ENCODE measurements at regions not wholly inside any gene's neighbourhood (a gene's known extent, or its start where the extent isn't known, plus 50 kb on each side); places are given as distances from the start of the nearest gene placed in this dataset.

DNA sequence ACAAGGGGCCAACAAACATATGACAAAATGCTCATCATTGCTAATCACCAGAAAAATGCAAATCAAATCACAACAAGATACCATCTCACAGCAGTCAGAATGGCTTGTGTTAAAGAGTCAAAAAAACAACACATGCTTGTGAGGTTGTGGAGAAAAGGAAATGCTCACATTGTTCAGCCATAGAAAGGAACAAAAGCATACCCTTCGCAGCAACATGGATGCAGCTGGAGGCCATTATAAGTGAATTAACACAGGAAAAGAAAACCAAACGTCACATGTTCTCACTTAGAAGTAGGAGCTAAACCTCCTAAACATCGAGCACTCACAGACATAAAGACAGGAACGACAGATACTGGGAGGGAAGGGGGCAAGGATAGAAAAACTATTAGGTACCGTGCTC, 678.4 kb upstream of the GRM7 start:
- Mint-ChIP-seq H3K4me3 (no peak overlapping the region), H3K27me3 (no peaks in the 10 kb centered on the region), H3K36me3 (ENCODE audit: low read depth) (no peaks in the 10 kb centered on the region), H3K9me3 (peaks cover 10% of the 10 kb centered on the region), H3K27ac (no peak overlapping the region), H3K4me1 (ENCODE audit: low read depth) (no peaks in the 10 kb centered on the region)
- intact Hi-C loops (cut with micrococcal nuclease): no loop called here

DNA sequence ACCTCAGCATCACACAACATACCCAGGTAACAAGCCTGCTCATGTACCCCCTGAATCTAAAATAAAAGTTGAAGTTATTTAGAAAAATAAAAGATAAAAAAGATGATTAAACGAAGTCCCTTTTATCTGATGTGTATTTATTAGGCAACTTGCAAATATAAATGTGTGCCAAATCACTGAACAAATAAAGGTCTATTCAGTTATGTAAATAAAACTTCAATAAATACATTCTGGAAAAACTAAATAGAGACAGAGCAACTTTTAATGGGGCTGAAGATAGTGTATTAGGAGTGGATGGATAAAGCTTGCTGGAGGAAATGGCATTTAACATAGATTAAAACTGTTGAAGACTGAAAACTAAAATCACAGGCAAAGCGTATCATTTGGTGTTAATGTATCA, 678.0 kb upstream of the GRM7 start:
- Mint-ChIP-seq H3K36me3 (ENCODE audit: low read depth) (no peaks in the 10 kb centered on the region), H3K9me3 (peaks cover 10% of the 10 kb centered on the region), H3K4me1 (ENCODE audit: low read depth) (no peaks in the 10 kb centered on the region), H3K27me3 (no peaks in the 10 kb centered on the region), H3K27ac (no peak overlapping the region), H3K4me3 (no peak overlapping the region)
- intact Hi-C loops (cut with micrococcal nuclease): no loop called here

DNA sequence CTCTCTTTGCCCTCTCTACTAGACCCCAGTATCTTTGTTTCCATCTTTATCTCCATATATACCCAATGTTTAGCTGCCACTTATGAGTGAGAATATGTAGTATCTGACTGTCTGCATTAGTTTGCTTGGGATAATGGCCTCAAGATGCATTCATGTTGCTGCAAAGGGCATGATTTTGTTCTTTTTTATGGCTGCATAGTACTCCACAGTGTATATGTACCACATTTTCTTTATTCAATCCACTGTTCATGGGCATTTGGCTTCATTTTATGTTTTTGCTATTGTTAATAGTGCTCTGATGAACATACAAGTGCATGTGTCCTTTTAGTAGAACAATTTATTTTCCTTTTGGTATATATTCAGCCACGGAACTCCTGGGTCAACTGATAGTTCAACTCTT, 671.5 kb upstream of the GRM7 start:
- Mint-ChIP-seq H3K27ac (no peak overlapping the region), H3K4me3 (no peak overlapping the region), H3K4me1 (ENCODE audit: low read depth) (no peaks in the 10 kb centered on the region), H3K36me3 (ENCODE audit: low read depth) (no peaks in the 10 kb centered on the region), H3K27me3 (no peaks in the 10 kb centered on the region), H3K9me3 (no peaks in the 10 kb centered on the region)
- intact Hi-C loops (cut with micrococcal nuclease): no loop called here

DNA sequence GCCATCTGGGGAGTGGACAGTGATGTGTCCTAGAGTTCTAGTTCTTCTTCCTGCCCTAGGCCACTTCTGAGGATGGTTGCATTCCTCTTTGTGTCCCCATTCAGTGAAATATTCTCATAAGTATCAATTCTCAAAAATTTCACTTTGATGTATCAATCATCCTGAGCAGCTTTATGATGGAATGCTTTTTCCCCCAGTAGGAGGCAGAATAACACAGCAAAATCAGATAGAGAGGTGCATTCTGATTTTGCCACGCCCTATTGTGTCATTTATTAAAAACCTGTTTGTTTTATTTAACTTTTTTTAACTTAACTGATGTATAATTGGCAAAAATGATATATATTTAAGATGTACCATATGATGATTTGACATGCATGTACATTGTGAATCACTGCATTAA, 656.0 kb upstream of the GRM7 start:
- no peaks in the 10 kb centered on the region for H3K36me3 Mint-ChIP-seq (ENCODE audit: low read depth)
- H3K9me3 Mint-ChIP-seq: no peaks in the 10 kb centered on the region
- intact Hi-C loops (cut with micrococcal nuclease): no loop called here
- no peaks in the 10 kb centered on the region for H3K4me1 Mint-ChIP-seq (ENCODE audit: low read depth)
- H3K27me3 Mint-ChIP-seq: no peaks in the 10 kb centered on the region
- H3K4me3 Mint-ChIP-seq: no peak overlapping the region
- no peak overlapping the region for H3K27ac Mint-ChIP-seq

DNA sequence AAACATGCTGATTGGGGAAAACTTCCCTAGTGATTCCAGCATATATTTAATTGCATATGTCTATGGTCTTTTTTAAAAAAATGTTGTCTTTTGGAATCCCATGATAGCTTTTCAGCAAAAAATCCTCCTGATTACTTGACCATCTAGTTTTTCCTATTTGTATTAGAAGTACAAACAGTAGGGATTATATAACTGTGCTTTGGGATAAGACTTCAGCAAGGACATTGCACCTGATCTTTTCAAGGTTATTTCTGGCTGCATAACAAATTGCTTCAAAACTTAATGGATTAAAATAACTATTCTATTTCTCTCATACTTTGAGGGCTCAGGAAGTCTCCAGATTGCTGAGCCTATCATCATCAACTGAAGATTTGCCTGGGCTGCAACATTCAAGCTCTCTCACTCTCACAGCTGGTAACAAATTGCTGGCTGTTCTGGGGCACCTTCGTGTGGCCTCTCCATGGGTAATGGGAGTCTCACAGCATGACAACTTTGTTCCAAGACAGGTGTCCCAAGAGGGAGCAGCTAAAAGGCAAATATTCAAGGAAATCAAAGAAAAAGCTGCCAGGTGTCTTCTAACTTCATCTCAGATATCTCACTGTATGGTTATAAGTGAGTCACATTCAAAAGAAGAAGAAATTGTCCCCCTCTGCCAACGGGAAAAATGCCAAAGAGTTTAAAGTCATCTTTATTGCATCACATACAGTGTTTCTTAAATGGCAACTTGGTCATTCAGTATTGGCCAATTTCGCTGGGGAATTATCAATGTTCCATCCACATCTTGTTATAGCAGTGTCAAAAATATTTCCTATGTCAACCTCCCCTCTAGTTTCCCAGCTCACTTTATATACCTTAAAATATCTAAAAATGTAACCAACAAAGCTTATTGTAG, 644.5 kb upstream of the GRM7 start:
- H3K4me1 Mint-ChIP-seq (ENCODE audit: low read depth): peaks cover 20% of the 10 kb centered on the region
- no peak overlapping the region for H3K27ac Mint-ChIP-seq
- H3K9me3 Mint-ChIP-seq: no peaks in the 10 kb centered on the region
- no peak overlapping the region for H3K4me3 Mint-ChIP-seq
- intact Hi-C loops (cut with micrococcal nuclease): no loop called here
- no peaks in the 10 kb centered on the region for H3K27me3 Mint-ChIP-seq
- H3K36me3 Mint-ChIP-seq (ENCODE audit: low read depth): no peaks in the 10 kb centered on the region

DNA sequence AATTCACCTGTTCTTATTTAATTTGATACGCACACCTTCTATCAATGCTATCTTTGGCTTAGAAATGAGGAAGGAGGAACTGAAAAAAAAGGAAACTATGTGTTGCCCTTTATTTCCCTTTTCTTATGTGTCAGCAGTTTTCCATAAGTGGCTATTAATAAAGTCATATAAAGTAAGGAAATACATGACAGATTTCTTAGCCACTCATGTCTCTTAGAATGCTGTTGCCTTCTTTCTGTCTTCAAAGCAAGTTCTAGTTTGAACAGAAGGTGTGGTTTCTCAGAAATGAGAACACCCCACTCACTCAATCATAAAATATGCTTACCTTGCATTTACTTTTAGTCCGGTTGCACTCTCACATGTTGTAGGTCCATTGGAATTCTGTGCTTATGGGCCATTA, 640.5 kb upstream of the GRM7 start:
- intact Hi-C loops (cut with micrococcal nuclease): no loop called here
- H3K27ac Mint-ChIP-seq: no peak overlapping the region
- peaks cover 26% of the 10 kb centered on the region for H3K4me1 Mint-ChIP-seq (ENCODE audit: low read depth)
- H3K27me3 Mint-ChIP-seq: no peaks in the 10 kb centered on the region
- no peaks in the 10 kb centered on the region for H3K9me3 Mint-ChIP-seq
- H3K4me3 Mint-ChIP-seq: no peak overlapping the region
- H3K36me3 Mint-ChIP-seq (ENCODE audit: low read depth): no peaks in the 10 kb centered on the region

DNA sequence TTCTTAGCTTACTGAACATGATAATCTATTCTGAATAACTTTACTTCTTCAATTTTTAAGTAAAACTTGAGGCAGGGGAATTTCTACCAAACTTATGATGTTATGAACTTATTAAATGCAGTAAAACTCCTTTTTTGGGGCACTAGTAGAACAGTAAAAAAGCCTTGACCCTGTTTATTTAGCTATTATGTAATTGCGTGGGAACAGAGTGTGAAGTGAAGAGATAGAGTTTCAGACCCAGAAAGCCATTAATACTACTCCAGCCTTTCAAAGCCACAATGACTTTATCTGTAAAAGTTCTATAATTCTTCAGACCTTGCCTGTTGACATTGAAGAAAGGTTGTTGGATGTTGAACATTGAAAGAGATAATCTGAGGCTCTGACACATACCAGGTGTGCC, 638.8 kb upstream of the GRM7 start:
- Mint-ChIP-seq H3K36me3 (ENCODE audit: low read depth) (no peaks in the 10 kb centered on the region), H3K4me1 (ENCODE audit: low read depth) (peaks cover 21% of the 10 kb centered on the region), H3K9me3 (no peaks in the 10 kb centered on the region), H3K4me3 (no peak overlapping the region), H3K27ac (no peak overlapping the region), H3K27me3 (no peaks in the 10 kb centered on the region)
- intact Hi-C loops (cut with micrococcal nuclease): no loop called here

DNA sequence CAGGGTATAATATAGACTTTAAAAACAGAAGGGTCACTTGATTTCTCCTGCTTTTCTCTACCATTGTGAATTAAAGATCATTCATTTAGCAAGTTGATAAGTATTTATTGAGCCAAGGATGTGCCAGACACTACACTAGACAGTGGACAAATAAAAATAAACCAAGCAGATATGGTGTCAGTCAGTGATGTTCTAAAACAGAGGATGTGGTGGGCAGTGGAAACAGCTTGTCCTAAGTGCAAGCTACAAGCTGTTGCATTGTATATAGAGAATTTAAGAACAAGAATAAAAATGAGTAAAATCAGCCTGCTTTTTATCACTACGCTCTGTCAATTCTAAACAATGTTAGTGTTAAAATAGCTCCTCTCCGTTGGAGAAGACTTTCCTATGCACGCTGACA, 637.3 kb upstream of the GRM7 start:
- peaks cover 15% of the 10 kb centered on the region for H3K4me1 Mint-ChIP-seq (ENCODE audit: low read depth)
- H3K9me3 Mint-ChIP-seq: no peaks in the 10 kb centered on the region
- H3K27me3 Mint-ChIP-seq: no peaks in the 10 kb centered on the region
- H3K4me3 Mint-ChIP-seq: no peak overlapping the region
- H3K36me3 Mint-ChIP-seq (ENCODE audit: low read depth): no peaks in the 10 kb centered on the region
- intact Hi-C loops (cut with micrococcal nuclease): no loop called here
- H3K27ac Mint-ChIP-seq: no peak overlapping the region

DNA sequence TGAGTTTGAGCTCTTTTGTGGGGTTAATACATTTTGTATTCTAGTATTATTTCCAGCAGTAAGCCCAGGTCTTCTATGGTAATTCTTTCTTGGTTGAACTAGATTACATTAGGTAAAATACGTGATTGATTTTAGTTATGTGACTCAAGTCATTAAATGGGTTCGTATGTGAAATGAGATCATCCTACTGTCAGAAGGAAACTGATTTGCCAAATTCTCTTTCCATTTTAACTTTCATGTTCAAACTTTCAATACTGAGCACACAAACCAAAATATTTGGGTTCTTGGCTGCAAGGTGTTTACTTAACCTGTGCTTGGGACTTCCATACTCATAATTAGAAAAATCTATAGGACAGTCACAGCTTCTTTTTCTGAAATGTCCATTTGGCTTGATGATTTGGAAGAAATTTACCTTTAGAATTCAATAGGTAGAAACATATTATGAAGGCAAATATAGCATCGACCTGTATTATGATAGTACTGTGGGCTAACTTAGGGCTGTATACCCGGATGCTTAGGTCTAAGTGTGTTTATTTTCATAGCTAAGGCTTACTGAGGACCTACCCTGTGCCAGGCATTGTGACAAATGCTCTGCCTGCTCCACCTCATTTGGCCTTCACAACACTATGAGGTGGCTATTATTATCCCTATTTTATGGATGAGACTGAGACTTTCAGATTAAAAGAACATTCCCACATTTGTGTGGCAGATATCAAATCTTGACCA, 631.8 kb upstream of the GRM7 start:
- Mint-ChIP-seq H3K27ac (no peak overlapping the region), H3K4me1 (ENCODE audit: low read depth) (no peaks in the 10 kb centered on the region), H3K4me3 (no peak overlapping the region), H3K9me3 (peaks cover 22% of the 10 kb centered on the region), H3K27me3 (no peaks in the 10 kb centered on the region), H3K36me3 (ENCODE audit: low read depth) (no peaks in the 10 kb centered on the region)
- intact Hi-C loops (cut with micrococcal nuclease): no loop called here

DNA sequence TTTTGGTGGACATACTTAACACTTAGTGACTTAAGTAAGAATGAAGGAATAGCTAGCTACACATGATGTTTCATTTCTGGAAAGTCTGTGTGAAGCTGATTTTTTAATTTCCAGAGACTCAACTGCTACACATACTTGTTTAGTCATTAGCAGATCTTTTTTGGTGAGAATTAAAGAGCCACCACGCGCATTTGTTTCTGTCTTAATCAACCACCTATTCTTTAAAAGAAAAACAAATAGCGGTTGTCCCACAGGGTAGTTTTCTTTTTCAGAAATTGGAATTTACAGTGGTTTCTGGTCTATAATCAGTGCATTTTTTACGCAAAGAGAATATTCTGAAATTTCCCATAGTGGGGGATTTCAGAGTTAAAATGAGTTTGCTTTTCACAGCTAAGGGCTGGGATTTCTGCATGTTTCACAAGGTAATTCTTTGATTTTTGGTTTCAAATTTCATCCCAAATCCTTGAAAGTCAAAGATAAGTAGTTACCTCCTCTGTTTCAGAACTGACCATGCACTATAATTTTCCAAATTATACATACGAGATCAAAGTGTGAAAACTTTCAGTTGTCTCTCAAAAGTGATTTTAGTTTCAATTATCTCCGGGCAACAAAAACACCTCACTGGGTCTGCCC, 631.0 kb upstream of the GRM7 start:
- H3K36me3 Mint-ChIP-seq (ENCODE audit: low read depth): no peaks in the 10 kb centered on the region

DNA sequence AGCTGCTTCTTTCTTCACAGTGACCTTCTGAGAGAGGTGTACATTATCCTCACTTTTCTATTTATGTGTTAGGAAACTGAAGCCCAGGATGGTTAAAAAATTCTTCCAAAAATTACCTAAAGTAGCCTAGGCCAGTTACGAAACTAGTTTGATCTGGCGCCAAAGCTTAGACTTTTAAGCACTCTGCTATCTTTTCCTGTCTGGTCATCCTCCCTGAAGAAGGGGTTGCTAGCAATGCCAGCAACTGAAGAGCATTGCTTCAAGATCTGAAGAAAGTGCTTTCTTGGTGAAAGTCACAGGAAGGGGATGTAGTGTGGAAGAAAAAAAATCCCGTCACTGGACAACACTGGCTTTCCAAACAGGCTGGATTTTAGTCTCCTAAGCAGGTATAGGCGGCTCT, 618.8 kb upstream of the GRM7 start:
- no peaks in the 10 kb centered on the region for H3K27me3 Mint-ChIP-seq
- peaks cover 14% of the 10 kb centered on the region for H3K9me3 Mint-ChIP-seq
- intact Hi-C loops (cut with micrococcal nuclease): no loop called here
- no peak overlapping the region for H3K27ac Mint-ChIP-seq
- no peak overlapping the region for H3K4me3 Mint-ChIP-seq
- no peaks in the 10 kb centered on the region for H3K36me3 Mint-ChIP-seq (ENCODE audit: low read depth)
- H3K4me1 Mint-ChIP-seq (ENCODE audit: low read depth): no peaks in the 10 kb centered on the region

More for the DNA sequence above, 631.0 kb upstream of the GRM7 start:
- H3K27me3 Mint-ChIP-seq: no peaks in the 10 kb centered on the region
- H3K9me3 Mint-ChIP-seq: peaks cover 22% of the 10 kb centered on the region
- H3K4me1 Mint-ChIP-seq (ENCODE audit: low read depth): no peaks in the 10 kb centered on the region
- intact Hi-C loops (cut with micrococcal nuclease): no loop called here
- no peak overlapping the region for H3K4me3 Mint-ChIP-seq
- no peak overlapping the region for H3K27ac Mint-ChIP-seq

DNA sequence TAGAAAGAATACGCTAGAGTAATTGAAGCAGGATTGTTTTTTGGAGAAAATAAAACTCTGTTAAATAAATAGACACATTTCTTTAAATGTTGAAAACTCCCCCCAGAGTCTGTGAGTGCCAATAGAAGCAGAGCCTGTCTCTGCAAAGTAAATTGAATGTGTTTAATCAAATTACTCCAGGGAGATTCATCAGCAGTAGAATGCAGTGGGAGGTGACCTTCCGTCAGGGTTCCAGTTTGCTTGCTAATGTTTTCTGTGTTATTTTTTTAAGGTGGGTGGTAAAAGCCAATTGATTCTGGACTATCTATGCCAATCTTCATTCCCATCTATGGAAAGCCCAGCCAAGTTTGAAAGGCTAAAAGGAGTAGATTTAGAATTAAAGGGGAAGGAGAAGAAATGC, 612.4 kb upstream of the GRM7 start:
- no peak overlapping the region for H3K4me3 Mint-ChIP-seq
- no peaks in the 10 kb centered on the region for H3K36me3 Mint-ChIP-seq (ENCODE audit: low read depth)
- intact Hi-C loops (cut with micrococcal nuclease): no loop called here
- H3K27me3 Mint-ChIP-seq: no peaks in the 10 kb centered on the region
- H3K9me3 Mint-ChIP-seq: no peaks in the 10 kb centered on the region
- peaks cover 9% of the 10 kb centered on the region for H3K4me1 Mint-ChIP-seq (ENCODE audit: low read depth)
- H3K27ac Mint-ChIP-seq: no peak overlapping the region

DNA sequence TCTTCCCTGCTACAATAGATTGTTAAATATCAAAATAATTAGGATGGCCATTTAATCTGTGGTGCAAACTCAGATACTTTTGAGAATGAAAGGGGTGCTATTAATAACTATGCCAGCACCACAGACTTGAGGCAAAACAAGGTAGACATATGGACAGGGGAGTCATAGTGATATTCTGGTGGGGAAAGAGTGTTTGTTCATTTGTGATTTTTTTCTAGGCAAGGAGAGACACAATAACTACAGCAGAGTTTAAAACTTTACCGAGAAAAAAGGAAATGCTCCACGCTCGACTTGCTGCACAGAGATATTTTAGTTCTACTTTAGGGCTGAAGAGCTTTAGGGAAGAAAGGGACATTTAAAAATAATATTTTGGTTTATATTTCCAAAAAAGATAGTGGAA, 611.2 kb upstream of the GRM7 start:
- no peaks in the 10 kb centered on the region for H3K27me3 Mint-ChIP-seq
- H3K4me3 Mint-ChIP-seq: no peak overlapping the region
- H3K36me3 Mint-ChIP-seq (ENCODE audit: low read depth): no peaks in the 10 kb centered on the region
- peaks cover 9% of the 10 kb centered on the region for H3K4me1 Mint-ChIP-seq (ENCODE audit: low read depth)
- intact Hi-C loops (cut with micrococcal nuclease): no loop called here
- H3K9me3 Mint-ChIP-seq: peaks cover 3% of the 10 kb centered on the region
- H3K27ac Mint-ChIP-seq: no peak overlapping the region

DNA sequence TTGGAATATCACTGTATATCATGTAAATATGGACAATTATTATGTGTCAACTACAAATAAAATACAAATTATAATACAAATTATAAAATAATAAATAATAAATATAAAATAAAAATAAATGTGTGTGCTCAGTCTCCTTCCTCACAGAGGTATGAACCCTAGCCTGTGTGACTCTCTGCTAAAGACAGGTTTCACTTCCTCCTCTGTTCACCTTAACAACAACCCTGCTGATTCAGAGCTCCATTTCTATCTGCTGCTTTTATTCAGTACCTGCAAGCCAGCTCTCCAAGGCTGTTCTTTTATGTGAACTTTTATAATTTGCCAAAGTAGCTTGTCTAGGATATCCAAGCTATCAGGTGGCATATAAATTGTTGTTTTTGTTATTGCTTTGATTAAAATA, 610.7 kb upstream of the GRM7 start:
- no peak overlapping the region for H3K27ac Mint-ChIP-seq

More for the DNA sequence above, 610.7 kb upstream of the GRM7 start:
- H3K9me3 Mint-ChIP-seq: peaks cover 8% of the 10 kb centered on the region
- no peaks in the 10 kb centered on the region for H3K36me3 Mint-ChIP-seq (ENCODE audit: low read depth)
- H3K4me1 Mint-ChIP-seq (ENCODE audit: low read depth): peaks cover 9% of the 10 kb centered on the region
- intact Hi-C loops (cut with micrococcal nuclease): no loop called here
- no peak overlapping the region for H3K4me3 Mint-ChIP-seq
- no peaks in the 10 kb centered on the region for H3K27me3 Mint-ChIP-seq
